Activated naive CD8-positive, alpha-beta T cell treated with anti-CD3 and anti-CD28 coated beads for 36 hours (primary cell): ENCODE measurements at regions not wholly inside any gene's neighbourhood (a gene's known extent, or its start where the extent isn't known, plus 50 kb on each side); places are given as distances from the start of the nearest gene placed in this dataset.
"Not testable (repeated sequence)": the region's sequence is repeated elsewhere in the genome, so short reads cannot be mapped to it uniquely, and the experiment has no call there.

Source experiments
- DNase-seq: peaks from one replicate; pipeline ENCODE4 v3.0.0; 2021
- H3K27ac Mint-ChIP-seq: one replicate; pipeline ENCODE4 v1.8.0; 2022; ENCODE audit warnings: mild to moderate bottlenecking, moderate library complexity, mixed read lengths
- H3K27me3 Mint-ChIP-seq: one replicate; pipeline ENCODE4 v1.8.0; 2022; ENCODE audit warnings: mild to moderate bottlenecking, mixed read lengths
- H3K36me3 Mint-ChIP-seq: one replicate; pipeline ENCODE4 v1.8.0; 2021; ENCODE audit warnings: mild to moderate bottlenecking, mixed read lengths
- H3K4me1 Mint-ChIP-seq: one replicate; pipeline ENCODE4 v1.8.0; 2021; ENCODE audit warnings: mixed read lengths
- H3K4me3 Mint-ChIP-seq: one replicate; pipeline ENCODE4 v1.8.0; 2022; ENCODE audit warnings: mild to moderate bottlenecking, moderate library complexity, mixed read lengths
- H3K9me3 Mint-ChIP-seq: one replicate; pipeline ENCODE4 v1.8.0; 2022; ENCODE audit warnings: mixed read lengths

DNA sequence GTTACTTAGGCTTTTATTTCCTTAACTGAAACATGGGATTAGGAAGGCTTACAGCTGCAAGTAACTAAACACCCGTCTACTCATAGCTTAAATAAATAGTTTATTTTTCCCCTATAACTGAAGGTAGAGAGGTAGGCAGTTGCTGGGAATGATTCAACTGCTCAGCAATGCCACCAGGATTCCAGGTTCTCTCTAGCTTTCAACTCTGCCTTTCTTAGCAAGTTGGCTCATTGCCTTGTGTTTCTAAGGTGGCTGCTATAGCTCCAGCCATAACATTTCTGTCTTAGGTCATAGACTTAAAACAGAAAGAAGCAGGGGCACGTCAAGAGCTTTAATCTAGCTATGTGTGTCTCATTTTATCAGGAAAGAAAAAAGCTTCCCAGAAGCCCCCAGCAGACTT lies 103.7 kb upstream of the MDM1 start:
- Mint-ChIP-seq H3K9me3 (peaks cover 3% of the 10 kb centered on the region), H3K4me3 (no peak overlapping the region)

DNA sequence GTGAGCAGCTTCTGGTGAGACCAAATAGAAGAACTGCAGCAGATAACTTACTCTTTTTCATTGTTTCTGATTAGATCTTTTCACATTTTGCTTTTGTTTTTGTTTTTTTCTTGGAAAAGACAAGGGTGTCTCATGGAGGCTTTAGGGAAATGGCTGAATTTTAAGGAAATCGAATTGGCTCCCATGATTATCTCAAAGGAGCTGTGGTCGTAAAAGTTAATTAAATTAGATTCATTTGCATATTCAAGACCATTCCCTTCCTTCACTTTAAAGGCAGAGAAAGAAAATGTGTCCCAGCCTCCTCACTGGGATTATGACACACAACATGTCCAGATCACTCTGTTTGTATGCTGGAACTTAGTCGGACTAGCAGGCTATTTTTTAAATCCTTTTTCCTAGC lies 106.4 kb upstream of the MDM1 start:
- Mint-ChIP-seq H3K4me3 (no peak overlapping the region), H3K4me1 (peaks cover 18% of the 10 kb centered on the region), H3K27ac (no peak overlapping the region), H3K27me3 (no peaks in the 10 kb centered on the region), H3K36me3 (peaks cover 3% of the 10 kb centered on the region), H3K9me3 (peaks cover 6% of the 10 kb centered on the region)
- DNase-seq: no peak

More for the DNA sequence above, 103.7 kb upstream of the MDM1 start:
- H3K36me3 Mint-ChIP-seq: peaks cover 3% of the 10 kb centered on the region
- H3K4me1 Mint-ChIP-seq: peaks cover under 1% of the 10 kb centered on the region
- DNase-seq: no peak
- no peak overlapping the region for H3K27ac Mint-ChIP-seq
- no peaks in the 10 kb centered on the region for H3K27me3 Mint-ChIP-seq

GRCh38 chr12:68439368-68440045 lies 107.3 kb upstream of the MDM1 start:
- Mint-ChIP-seq H3K36me3 (peaks cover 10% of the 10 kb centered on the region), H3K4me3 (no peak overlapping the region), H3K4me1 (peaks cover 19% of the 10 kb centered on the region), H3K27ac (no peak overlapping the region), H3K27me3 (no peaks in the 10 kb centered on the region), H3K9me3 (peaks cover 13% of the 10 kb centered on the region)
- DNase-seq: no peak

GRCh38 chr12:68440068-68440581 lies 108.0 kb upstream of the MDM1 start:
- peaks cover 13% of the 10 kb centered on the region for H3K9me3 Mint-ChIP-seq
- H3K4me1 Mint-ChIP-seq: peaks cover 21% of the 10 kb centered on the region
- H3K27ac Mint-ChIP-seq: no peak overlapping the region
- H3K36me3 Mint-ChIP-seq: peaks cover 12% of the 10 kb centered on the region
- no peaks in the 10 kb centered on the region for H3K27me3 Mint-ChIP-seq
- no peak overlapping the region for H3K4me3 Mint-ChIP-seq
- DNase-seq: no peak

GRCh38 chr12:68441167-68441566 lies 109.0 kb upstream of the MDM1 start:
- H3K9me3 Mint-ChIP-seq: peaks cover 10% of the 10 kb centered on the region
- H3K4me1 Mint-ChIP-seq: peaks cover 25% of the 10 kb centered on the region

DNA sequence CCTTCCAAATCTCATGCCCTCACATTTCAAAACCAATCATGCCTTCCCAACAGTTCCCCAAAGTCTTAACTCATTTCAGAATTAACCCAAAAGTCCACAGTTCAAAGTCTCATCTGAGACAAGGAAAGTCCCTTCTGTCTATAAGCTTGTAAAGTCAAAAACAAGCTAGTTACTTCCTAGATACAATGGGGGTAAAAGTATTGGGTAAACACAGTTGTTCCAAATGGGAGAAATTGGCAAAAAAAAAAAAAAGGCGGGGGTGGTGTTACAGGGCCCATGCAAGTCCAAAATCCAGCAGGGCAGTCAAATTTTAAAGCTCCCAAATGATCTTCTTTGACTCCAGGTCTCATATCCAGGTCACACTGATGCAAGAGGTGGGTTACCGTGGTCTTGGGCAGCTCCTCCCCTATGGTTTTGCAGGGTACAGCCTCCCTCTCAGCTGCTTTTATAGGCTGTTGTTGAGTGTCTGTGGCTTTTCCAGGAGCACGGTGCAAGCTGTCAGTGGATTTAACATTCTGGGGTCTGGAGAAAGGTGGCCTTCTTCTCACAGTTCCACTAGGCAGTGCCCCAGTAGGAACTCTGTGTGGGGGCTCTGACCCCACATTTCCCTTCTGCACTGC lies 110.3 kb upstream of the MDM1 start:
- H3K9me3 Mint-ChIP-seq: peaks cover 10% of the 10 kb centered on the region
- peaks cover 33% of the 10 kb centered on the region for H3K4me1 Mint-ChIP-seq
- not testable (repeated sequence) for H3K36me3 Mint-ChIP-seq, DNase-seq, H3K4me3 Mint-ChIP-seq, H3K27ac Mint-ChIP-seq, H3K27me3 Mint-ChIP-seq

More at GRCh38 chr12:68441167-68441566, 109.0 kb upstream of the MDM1 start:
- Mint-ChIP-seq H3K27me3 (no peaks in the 10 kb centered on the region), H3K4me3 (no peak overlapping the region), H3K36me3 (peaks cover 10% of the 10 kb centered on the region), H3K27ac (no peak overlapping the region)
- DNase-seq: no peak

DNA sequence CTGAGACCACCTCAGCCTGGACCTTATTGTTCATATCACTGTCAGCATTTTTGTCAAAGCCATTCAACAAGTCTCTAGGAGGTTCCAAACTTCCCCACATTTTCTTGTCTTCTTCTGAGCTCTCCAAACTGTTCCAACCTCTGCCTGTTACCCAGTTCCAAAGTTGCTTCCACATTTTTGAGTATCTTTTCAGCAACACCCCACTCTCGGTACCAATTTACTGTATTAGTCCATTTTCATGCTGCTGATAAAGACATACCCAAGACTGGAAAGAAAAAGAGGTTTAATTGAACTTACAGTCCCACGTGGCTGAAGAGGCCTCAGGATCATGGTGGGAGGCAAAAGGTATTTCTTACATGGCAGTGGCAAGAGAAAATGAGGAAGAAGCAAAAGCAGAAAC lies 111.5 kb upstream of the MDM1 start:
- not testable (repeated sequence) for DNase-seq, H3K4me3 Mint-ChIP-seq, H3K27me3 Mint-ChIP-seq, H3K36me3 Mint-ChIP-seq, H3K27ac Mint-ChIP-seq
- H3K9me3 Mint-ChIP-seq: peaks cover 10% of the 10 kb centered on the region
- peaks cover 39% of the 10 kb centered on the region for H3K4me1 Mint-ChIP-seq

DNA sequence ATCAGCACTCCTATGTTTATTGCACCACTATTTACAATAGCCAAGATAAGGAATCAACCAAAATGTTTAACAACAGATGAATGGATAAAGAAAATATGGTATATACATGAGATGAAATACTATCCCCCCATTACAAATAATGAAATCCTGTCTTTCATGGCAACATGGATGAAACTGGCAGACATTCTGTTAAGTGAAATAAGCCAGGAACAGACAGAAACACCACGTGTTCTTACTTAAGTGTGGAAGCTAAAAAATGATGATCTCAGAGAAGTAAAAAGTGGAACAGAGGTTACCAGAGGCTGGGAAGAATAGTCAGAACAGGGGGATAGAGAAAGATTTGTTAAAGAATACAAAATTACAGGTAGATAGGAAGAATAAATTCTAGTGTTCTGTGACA lies 113.7 kb upstream of the MDM1 start:
- no peaks in the 10 kb centered on the region for H3K27me3 Mint-ChIP-seq
- peaks cover 10% of the 10 kb centered on the region for H3K36me3 Mint-ChIP-seq
- H3K4me1 Mint-ChIP-seq: peaks cover 55% of the 10 kb centered on the region
- no peak overlapping the region for H3K4me3 Mint-ChIP-seq
- H3K27ac Mint-ChIP-seq: no peak overlapping the region
- DNase-seq: no peak
- H3K9me3 Mint-ChIP-seq: peaks cover 10% of the 10 kb centered on the region

DNA sequence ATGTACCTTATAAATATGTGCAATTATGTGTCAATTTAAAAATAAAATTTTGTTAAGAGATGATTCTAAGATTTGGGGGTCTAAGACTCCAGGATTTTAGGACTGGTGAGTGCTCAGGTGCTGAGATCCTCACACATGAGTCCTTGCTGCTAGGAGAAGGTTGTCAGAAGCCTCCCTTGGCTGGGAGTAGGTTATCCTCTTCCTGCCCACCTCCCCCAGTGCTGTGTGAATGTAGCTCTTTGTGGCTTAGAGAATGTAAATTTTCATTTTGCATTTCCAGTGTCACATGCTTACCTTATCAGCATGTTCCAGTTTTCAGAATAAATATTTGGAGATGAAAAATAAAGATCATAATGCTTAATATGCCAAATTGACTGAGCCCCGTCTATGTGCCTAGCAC lies 114.2 kb upstream of the MDM1 start:
- no peak overlapping the region for H3K4me3 Mint-ChIP-seq
- no peak overlapping the region for H3K27ac Mint-ChIP-seq
- peaks cover 10% of the 10 kb centered on the region for H3K9me3 Mint-ChIP-seq
- H3K36me3 Mint-ChIP-seq: peaks cover 10% of the 10 kb centered on the region
- H3K4me1 Mint-ChIP-seq: peaks cover 55% of the 10 kb centered on the region
- no peaks in the 10 kb centered on the region for H3K27me3 Mint-ChIP-seq
- no peak for DNase-seq

GRCh38 chr12:68446901-68447796 lies 115.0 kb upstream of the MDM1 start:
- Mint-ChIP-seq H3K36me3 (peaks cover 10% of the 10 kb centered on the region), H3K27me3 (no peaks in the 10 kb centered on the region), H3K9me3 (peaks cover 10% of the 10 kb centered on the region), H3K4me3 (no peak overlapping the region), H3K4me1 (peaks cover 56% of the 10 kb centered on the region), H3K27ac (no peak overlapping the region)
- no peak for DNase-seq

DNA sequence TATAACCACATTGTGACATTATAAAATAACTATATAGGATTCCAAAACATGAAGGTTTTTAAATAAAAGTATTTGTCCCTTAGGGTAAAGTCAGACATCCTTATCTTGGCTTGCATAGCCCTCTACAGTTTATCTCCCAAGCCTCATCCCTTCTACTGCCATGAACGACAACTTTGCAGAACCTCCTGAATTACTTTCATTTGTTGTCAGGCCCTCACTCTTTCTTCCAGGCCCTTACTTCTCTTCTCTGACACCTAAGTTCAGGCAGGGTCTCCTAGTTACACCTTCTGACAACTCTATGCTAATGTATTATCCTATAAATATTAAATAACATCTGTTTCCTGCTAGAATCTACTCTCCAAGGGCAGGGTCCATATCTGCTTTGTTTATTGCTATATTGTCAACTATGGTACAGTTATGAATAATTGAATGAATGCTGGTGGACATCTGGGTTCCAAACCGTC lies 115.7 kb upstream of the MDM1 start:
- no peak overlapping the region for H3K4me3 Mint-ChIP-seq
- peaks cover 10% of the 10 kb centered on the region for H3K36me3 Mint-ChIP-seq
- no peak for DNase-seq
- no peaks in the 10 kb centered on the region for H3K27me3 Mint-ChIP-seq
- H3K27ac Mint-ChIP-seq: no peak overlapping the region
- peaks cover 56% of the 10 kb centered on the region for H3K4me1 Mint-ChIP-seq
- H3K9me3 Mint-ChIP-seq: peaks cover 10% of the 10 kb centered on the region

DNA sequence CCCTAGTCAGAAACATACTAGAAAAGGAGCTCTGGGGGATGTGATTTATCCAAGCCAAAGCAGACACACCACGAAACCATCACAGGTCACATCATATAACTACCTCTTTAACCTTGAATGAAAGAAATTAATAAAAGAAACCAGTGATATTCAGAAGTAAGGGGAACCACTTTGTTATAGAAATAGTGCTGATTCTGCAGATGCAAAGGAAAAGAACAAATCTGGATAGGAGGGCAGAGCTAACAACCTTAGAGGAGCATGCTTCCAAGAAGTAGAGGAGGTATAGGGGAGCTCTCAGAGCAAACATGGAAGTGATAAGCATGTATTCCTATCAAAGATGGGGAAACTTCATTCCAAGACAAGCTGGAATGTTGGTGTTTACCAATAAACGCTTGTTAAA lies 117.0 kb upstream of the MDM1 start:
- Mint-ChIP-seq H3K4me3 (no peak overlapping the region), H3K27me3 (no peaks in the 10 kb centered on the region), H3K9me3 (peaks cover 2% of the 10 kb centered on the region), H3K36me3 (peaks cover 4% of the 10 kb centered on the region), H3K27ac (no peak overlapping the region), H3K4me1 (peaks cover 69% of the 10 kb centered on the region)
- DNase-seq: no peak

DNA sequence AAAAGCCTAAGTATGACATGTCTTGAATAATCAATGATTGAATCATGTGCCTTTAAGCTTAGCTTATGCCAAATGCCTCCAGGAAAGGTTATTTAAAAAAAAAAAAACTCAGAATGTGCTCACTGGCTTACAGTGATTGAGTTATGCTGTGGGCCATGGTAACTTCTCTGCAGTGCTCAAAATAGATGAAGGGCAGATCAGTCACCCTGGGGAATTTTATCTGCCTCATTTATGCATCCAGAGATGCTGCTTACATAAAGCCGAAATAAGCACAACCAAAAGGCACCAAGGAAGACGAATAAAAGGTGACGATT lies 118.7 kb upstream of the MDM1 start:
- H3K27ac Mint-ChIP-seq: peak overlapping the region; percentile 98
- peak overlapping the region; percentile 58 for H3K4me3 Mint-ChIP-seq
- H3K27me3 Mint-ChIP-seq: no peaks in the 10 kb centered on the region
- H3K9me3 Mint-ChIP-seq: peaks cover 2% of the 10 kb centered on the region
- DNase-seq: peak; percentile 21
- peaks cover 3% of the 10 kb centered on the region for H3K36me3 Mint-ChIP-seq
- peaks cover 79% of the 10 kb centered on the region for H3K4me1 Mint-ChIP-seq

GRCh38 chr12:68451261-68452077 lies 119.3 kb upstream of the MDM1 start:
- no peaks in the 10 kb centered on the region for H3K27me3 Mint-ChIP-seq
- peaks cover 79% of the 10 kb centered on the region for H3K4me1 Mint-ChIP-seq
- peaks cover 7% of the 10 kb centered on the region for H3K9me3 Mint-ChIP-seq
- peak overlapping the region; percentile 98 for H3K27ac Mint-ChIP-seq
- peaks cover 6% of the 10 kb centered on the region for H3K36me3 Mint-ChIP-seq
- H3K4me3 Mint-ChIP-seq: peak overlapping the region; percentile 58
- DNase-seq: peak; percentile 56
